GM12873 (cell line): ENCODE measurements at regions not wholly inside any gene's neighbourhood (a gene's known extent, or its start where the extent isn't known, plus 50 kb on each side); places are given as distances from the start of the nearest gene placed in this dataset.

Experiments used
- CTCF ChIP-seq: IDR thresholded peaks from 2 replicates; pipeline ENCODE4 v1.5.1; 2012; ENCODE audit warnings: low read depth, mild to moderate bottlenecking, moderate library complexity, low read length, control low read depth; ENCODE audit not compliant: insufficient read depth; ENCODE audit errors: missing control alignments

DNA sequence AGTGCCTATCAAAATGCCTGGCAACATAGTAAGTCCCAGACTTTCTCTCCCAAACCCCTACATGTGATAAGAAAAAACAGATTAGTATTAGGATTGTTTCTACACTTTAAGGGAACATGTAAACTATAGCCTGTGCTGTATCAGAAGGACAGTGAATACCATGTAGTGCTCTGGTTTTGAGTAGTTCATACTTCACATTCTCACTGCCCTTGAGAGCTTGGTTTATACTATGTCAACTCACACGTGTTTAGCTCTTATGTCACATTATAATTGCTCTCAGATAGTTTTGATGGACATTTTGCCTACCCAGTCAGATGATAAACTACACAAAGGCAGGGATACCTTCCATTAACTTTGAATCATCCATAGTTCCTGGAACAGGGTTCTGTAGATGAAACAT, 58.0 kb upstream of the PGRMC2 start:
- TF ChIP-seq CTCF: no peak

GRCh38 chr4:128342762-128343161, 55.1 kb upstream of the PGRMC2 start:
- no peak for TF ChIP-seq CTCF

DNA sequence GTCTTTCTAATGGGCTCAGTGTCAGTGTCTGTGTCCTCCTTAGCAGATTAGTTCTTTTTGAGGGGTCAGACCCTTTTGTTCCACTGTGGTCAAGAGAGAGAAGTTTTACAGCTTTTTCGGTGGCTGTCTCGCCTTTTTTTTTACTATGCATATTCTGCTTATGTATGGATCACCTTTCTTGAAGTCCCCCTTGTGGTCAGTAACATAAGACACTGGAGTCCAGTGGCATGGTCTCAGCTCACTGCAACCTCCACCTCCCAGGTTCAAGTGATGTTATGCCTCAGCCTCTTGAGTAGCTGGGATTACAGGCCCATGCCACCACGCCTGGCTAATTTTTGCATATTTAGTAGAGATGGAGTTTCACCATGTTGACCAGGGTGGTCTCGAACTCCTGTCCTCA, 54.0 kb upstream of the PGRMC2 start:
- no peak for TF ChIP-seq CTCF

- TF ChIP-seq CTCF: no peak
These were observed 51.2 kb upstream of the PGRMC2 start for GRCh38 chr4:128338634-128339355.

DNA sequence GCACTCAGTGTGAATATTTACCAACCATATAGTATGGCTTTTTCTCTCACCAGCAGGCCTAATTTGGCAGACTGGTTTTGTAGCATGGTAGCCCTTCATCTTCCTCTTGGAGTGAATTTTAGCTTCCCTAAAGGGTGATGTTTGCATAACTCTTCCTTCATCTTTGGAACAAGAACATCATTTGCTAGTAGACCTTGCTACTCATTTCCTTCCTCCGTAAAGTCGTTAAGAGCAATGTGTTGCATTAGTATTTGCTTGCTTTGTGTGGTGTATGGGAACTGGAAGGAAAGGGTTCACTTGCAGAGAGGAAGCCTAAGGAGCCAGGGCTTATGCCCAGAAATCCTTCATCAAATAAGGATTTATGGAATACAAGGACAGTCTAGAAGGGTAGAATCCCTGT, 50.2 kb upstream of the PGRMC2 start:
- TF ChIP-seq CTCF: no peak
